WTC11 (cell line): ENCODE measurements at regions not wholly inside any gene's neighbourhood (a gene's known extent, or its start where the extent isn't known, plus 50 kb on each side); places are given as distances from the start of the nearest gene placed in this dataset.

Experiments
- ATAC-seq: fragments of 200-7000 bp; cut with Tn5 transposase; 2 replicates; pipeline ENCODE4 v1.10.0; 2021; ENCODE audit warnings: mild to moderate bottlenecking, moderate library complexity
- CTCF ChIA-PET: fragments of 300-600 bp; sonication (Branson Sonifier 250); formaldehyde crosslinking; loops from one replicate; lab custom pipeline; 2021; ENCODE audit warnings: antibody characterized with exemption; lab: Charles Lee
- POLR2A ChIA-PET: fragments of 350-600 bp; sonication (Branson Sonifier 250); formaldehyde crosslinking; loops from one replicate; lab custom pipeline; 2021; ENCODE audit warnings: antibody characterized with exemption; lab: Charles Lee
- DNase-seq: peaks from one replicate; pipeline ENCODE4 v3.0.0; 2021; ENCODE audit warnings: low spot score
- H3K27ac Mint-ChIP-seq: 2 replicates; pipeline ENCODE4 v1.8.0; 2021; ENCODE audit warnings: mixed read lengths
- H3K27me3 Mint-ChIP-seq: 2 replicates; pipeline ENCODE4 v1.8.0; 2021; ENCODE audit warnings: low read depth, mild to moderate bottlenecking, moderate library complexity, mixed read lengths
- H3K36me3 Mint-ChIP-seq: 2 replicates; pipeline ENCODE4 v1.8.0; 2021; ENCODE audit warnings: mixed read lengths
- H3K4me1 Mint-ChIP-seq: 2 replicates; pipeline ENCODE4 v1.8.0; 2022; ENCODE audit warnings: mixed read lengths
- H3K4me3 Mint-ChIP-seq: 2 replicates; pipeline ENCODE4 v1.8.0; 2021; ENCODE audit warnings: mild to moderate bottlenecking, moderate library complexity, mixed read lengths
- H3K9me3 Mint-ChIP-seq: 2 replicates; pipeline ENCODE4 v1.8.0; 2021; ENCODE audit warnings: mixed read lengths
- CBFB ChIP-seq: sonication (generic); formaldehyde crosslinking; IDR thresholded peaks from 2 replicates; pipeline ENCODE4 v1.8.1; 2022; ENCODE audit warnings: mild to moderate bottlenecking, low read depth, missing genetic modification reagents
- CTCF ChIP-seq: fragments of 200-600 bp; IDR thresholded peaks from 2 replicates; pipeline ENCODE4 v1.8.0; 2022; ENCODE audit warnings: antibody characterized with exemption
- ELF4 ChIP-seq: sonication (generic); formaldehyde crosslinking; IDR thresholded peaks from 2 replicates; pipeline ENCODE4 v1.8.1; 2022; ENCODE audit warnings: low read depth, mild to moderate bottlenecking, moderate library complexity, missing genetic modification reagents
- GTF2I ChIP-seq: fragments of 250-450 bp; sonication (Bioruptor Pico); conservative IDR thresholded peaks from 2 replicates; pipeline ENCODE4 v1.4.0; 2021; ENCODE audit warnings: mild to moderate bottlenecking
- MYBL2 ChIP-seq: sonication (generic); formaldehyde crosslinking; IDR thresholded peaks from 2 replicates; pipeline ENCODE4 v1.8.1; 2023; ENCODE audit warnings: mild to moderate bottlenecking, moderate library complexity, missing genetic modification reagents
- NR2C2 ChIP-seq: sonication (generic); formaldehyde crosslinking; IDR thresholded peaks from 2 replicates; pipeline ENCODE4 v1.8.0; 2022; ENCODE audit warnings: mild to moderate bottlenecking, missing genetic modification reagents
- NR3C1 ChIP-seq: sonication (generic); formaldehyde crosslinking; conservative IDR thresholded peaks from 2 replicates; pipeline ENCODE4 v1.8.1; 2023; ENCODE audit warnings: low read depth, mild to moderate bottlenecking, missing genetic modification reagents
- OVOL2 ChIP-seq: fragments of 250-450 bp; sonication (Bioruptor Pico); IDR thresholded peaks from 2 replicates; pipeline ENCODE4 v1.9.0; 2021; ENCODE audit warnings: mild to moderate bottlenecking, borderline replicate concordance
- TP53 ChIP-seq: sonication (generic); formaldehyde crosslinking; IDR thresholded peaks from 2 replicates; pipeline ENCODE4 v1.8.1; 2023; ENCODE audit warnings: mild to moderate bottlenecking, missing genetic modification reagents
- ZBTB21 ChIP-seq: sonication (generic); formaldehyde crosslinking; IDR thresholded peaks from 2 replicates; pipeline ENCODE4 v1.8.1; 2023; ENCODE audit warnings: mild to moderate bottlenecking, missing genetic modification reagents, borderline replicate concordance
- ZNF219 ChIP-seq: sonication (generic); formaldehyde crosslinking; IDR thresholded peaks from 2 replicates; pipeline ENCODE4 v1.8.0; 2023; ENCODE audit warnings: missing genetic modification reagents, mild to moderate bottlenecking, borderline replicate concordance
- ZNF423 ChIP-seq: fragments of 250-450 bp; sonication (Bioruptor Pico); IDR thresholded peaks from 2 replicates; pipeline ENCODE4 v2.1.2; 2022; ENCODE audit warnings: mild to moderate bottlenecking, moderate library complexity
- ZNF671 ChIP-seq: fragments of 250-450 bp; sonication (Bioruptor Pico); IDR thresholded peaks from 2 replicates; pipeline ENCODE4 v1.8.0; 2021; ENCODE audit warnings: mild to moderate bottlenecking
- TF ChIP-seq, protein P1 (sequence below): sonication (generic); formaldehyde crosslinking; conservative IDR thresholded peaks from 2 replicates; pipeline ENCODE4 v1.8.1; 2022; ENCODE audit warnings: mild to moderate bottlenecking, missing genetic modification reagents
- TF ChIP-seq, protein P2 (sequence below): sonication (generic); formaldehyde crosslinking; IDR thresholded peaks from 2 replicates; pipeline ENCODE4 v1.8.0; 2022; ENCODE audit warnings: mild to moderate bottlenecking, missing genetic modification reagents
- TF ChIP-seq, protein P3 (sequence below): sonication (generic); formaldehyde crosslinking; IDR thresholded peaks from 2 replicates; pipeline ENCODE4 v1.8.1; 2023; ENCODE audit warnings: mild to moderate bottlenecking, missing genetic modification reagents
- TF ChIP-seq, protein P4 (sequence below): sonication (generic); formaldehyde crosslinking; IDR thresholded peaks from 2 replicates; pipeline ENCODE4 v1.8.0; 2022; ENCODE audit warnings: missing genetic modification reagents
- TF ChIP-seq, protein P5 (sequence below): sonication (generic); formaldehyde crosslinking; IDR thresholded peaks from 2 replicates; pipeline ENCODE4 v1.8.1; 2023; ENCODE audit warnings: mild to moderate bottlenecking, missing genetic modification reagents, borderline replicate concordance

DNA sequence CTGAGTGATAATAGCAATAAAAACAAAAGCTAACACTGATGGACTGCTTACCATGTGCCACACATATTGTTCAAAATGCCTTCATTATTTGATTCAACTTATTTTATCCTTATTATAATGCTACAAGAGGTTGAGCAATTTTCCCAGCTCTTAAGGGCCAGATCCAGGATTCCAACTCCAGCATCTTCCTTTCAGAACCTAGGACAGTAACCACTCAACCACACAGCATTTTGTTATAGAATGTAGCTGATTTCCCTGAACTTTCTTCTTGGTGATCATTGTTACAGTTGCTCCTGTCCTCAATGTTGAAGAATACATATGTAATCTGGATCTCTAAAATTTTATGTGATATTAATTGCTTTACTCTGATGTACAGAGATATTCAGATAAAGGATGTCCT, 341.7 kb downstream of the PIK3C3 start:
- POLR2A ChIA-PET: no interaction called here
- H3K4me3 Mint-ChIP-seq: no peak overlapping the region
- no peak for ATAC-seq
- CTCF ChIA-PET: interaction anchor here (0.6 to 0.8 kb wide), 2 partner anchors 707 to 1124 kb away, joined by 3 to 7 read pairs; no protein-coding TSS in a partner anchor
- H3K4me1 Mint-ChIP-seq: peaks cover 11% of the 10 kb centered on the region
- no peak overlapping the region for H3K27ac Mint-ChIP-seq
- 0 out of 2 replicates have a peak, but pooled peaks cover 3% of the 10 kb centered on the region for H3K36me3 Mint-ChIP-seq
- no peak for DNase-seq
- TF ChIP-seq ZNF219 (CRISPR knock-in tag) (no peak), GTF2I (CRISPR knock-in tag) (no peak), MYBL2 (CRISPR knock-in tag) (no peak), ZNF423 (CRISPR knock-in tag) (no peak), CBFB (CRISPR knock-in tag) (no peak), ZBTB21 (CRISPR knock-in tag) (no peak), TP53 (CRISPR knock-in tag) (no peak), NR2C2 (CRISPR knock-in tag) (no peak), NR3C1 (CRISPR knock-in tag) (no peak), ELF4 (CRISPR knock-in tag) (no peak), ZNF671 (CRISPR knock-in tag) (no peak)
- TF ChIP-seq, protein P1, sequence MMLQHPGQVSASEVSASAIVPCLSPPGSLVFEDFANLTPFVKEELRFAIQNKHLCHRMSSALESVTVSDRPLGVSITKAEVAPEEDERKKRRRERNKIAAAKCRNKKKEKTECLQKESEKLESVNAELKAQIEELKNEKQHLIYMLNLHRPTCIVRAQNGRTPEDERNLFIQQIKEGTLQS (CRISPR knock-in tag): no peak
- TF ChIP-seq, protein P2, sequence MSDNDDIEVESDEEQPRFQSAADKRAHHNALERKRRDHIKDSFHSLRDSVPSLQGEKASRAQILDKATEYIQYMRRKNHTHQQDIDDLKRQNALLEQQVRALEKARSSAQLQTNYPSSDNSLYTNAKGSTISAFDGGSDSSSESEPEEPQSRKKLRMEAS (CRISPR knock-in tag): no peak
- TF ChIP-seq, protein P3, sequence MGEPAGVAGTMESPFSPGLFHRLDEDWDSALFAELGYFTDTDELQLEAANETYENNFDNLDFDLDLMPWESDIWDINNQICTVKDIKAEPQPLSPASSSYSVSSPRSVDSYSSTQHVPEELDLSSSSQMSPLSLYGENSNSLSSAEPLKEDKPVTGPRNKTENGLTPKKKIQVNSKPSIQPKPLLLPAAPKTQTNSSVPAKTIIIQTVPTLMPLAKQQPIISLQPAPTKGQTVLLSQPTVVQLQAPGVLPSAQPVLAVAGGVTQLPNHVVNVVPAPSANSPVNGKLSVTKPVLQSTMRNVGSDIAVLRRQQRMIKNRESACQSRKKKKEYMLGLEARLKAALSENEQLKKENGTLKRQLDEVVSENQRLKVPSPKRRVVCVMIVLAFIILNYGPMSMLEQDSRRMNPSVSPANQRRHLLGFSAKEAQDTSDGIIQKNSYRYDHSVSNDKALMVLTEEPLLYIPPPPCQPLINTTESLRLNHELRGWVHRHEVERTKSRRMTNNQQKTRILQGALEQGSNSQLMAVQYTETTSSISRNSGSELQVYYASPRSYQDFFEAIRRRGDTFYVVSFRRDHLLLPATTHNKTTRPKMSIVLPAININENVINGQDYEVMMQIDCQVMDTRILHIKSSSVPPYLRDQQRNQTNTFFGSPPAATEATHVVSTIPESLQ (CRISPR knock-in tag): no peak
- TF ChIP-seq, protein P4, sequence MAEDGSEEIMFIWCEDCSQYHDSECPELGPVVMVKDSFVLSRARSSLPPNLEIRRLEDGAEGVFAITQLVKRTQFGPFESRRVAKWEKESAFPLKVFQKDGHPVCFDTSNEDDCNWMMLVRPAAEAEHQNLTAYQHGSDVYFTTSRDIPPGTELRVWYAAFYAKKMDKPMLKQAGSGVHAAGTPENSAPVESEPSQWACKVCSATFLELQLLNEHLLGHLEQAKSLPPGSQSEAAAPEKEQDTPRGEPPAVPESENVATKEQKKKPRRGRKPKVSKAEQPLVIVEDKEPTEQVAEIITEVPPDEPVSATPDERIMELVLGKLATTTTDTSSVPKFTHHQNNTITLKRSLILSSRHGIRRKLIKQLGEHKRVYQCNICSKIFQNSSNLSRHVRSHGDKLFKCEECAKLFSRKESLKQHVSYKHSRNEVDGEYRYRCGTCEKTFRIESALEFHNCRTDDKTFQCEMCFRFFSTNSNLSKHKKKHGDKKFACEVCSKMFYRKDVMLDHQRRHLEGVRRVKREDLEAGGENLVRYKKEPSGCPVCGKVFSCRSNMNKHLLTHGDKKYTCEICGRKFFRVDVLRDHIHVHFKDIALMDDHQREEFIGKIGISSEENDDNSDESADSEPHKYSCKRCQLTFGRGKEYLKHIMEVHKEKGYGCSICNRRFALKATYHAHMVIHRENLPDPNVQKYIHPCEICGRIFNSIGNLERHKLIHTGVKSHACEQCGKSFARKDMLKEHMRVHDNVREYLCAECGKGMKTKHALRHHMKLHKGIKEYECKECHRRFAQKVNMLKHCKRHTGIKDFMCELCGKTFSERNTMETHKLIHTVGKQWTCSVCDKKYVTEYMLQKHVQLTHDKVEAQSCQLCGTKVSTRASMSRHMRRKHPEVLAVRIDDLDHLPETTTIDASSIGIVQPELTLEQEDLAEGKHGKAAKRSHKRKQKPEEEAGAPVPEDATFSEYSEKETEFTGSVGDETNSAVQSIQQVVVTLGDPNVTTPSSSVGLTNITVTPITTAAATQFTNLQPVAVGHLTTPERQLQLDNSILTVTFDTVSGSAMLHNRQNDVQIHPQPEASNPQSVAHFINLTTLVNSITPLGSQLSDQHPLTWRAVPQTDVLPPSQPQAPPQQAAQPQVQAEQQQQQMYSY: no peak
- peaks cover 6% of the 10 kb centered on the region for H3K9me3 Mint-ChIP-seq
- no peaks in the 10 kb centered on the region for H3K27me3 Mint-ChIP-seq

- CTCF ChIA-PET: interaction anchor here (0.6 to 2.0 kb wide), 11 partner anchors 9 to 1124 kb away, joined by 3 to 11 read pairs (median 3); partner anchors contain the start of gene SYT4
- Mint-ChIP-seq H3K4me1 (peaks cover 11% of the 10 kb centered on the region), H3K4me3 (no peak overlapping the region), H3K36me3 (no peaks in the 10 kb centered on the region), H3K27ac (no peak overlapping the region), H3K9me3 (no peaks in the 10 kb centered on the region), H3K27me3 (no peaks in the 10 kb centered on the region)
- POLR2A ChIA-PET: interaction anchor here (0.7 kb wide), 1 partner anchor 1073 kb away, joined by 3 read pairs; no protein-coding TSS in a partner anchor
- ATAC-seq: peak; percentile 88
- peak; percentile 80 for DNase-seq
- peak; percentile 82 for TF ChIP-seq CTCF
- no peak for TF ChIP-seq OVOL2
- TF ChIP-seq, protein P5, sequence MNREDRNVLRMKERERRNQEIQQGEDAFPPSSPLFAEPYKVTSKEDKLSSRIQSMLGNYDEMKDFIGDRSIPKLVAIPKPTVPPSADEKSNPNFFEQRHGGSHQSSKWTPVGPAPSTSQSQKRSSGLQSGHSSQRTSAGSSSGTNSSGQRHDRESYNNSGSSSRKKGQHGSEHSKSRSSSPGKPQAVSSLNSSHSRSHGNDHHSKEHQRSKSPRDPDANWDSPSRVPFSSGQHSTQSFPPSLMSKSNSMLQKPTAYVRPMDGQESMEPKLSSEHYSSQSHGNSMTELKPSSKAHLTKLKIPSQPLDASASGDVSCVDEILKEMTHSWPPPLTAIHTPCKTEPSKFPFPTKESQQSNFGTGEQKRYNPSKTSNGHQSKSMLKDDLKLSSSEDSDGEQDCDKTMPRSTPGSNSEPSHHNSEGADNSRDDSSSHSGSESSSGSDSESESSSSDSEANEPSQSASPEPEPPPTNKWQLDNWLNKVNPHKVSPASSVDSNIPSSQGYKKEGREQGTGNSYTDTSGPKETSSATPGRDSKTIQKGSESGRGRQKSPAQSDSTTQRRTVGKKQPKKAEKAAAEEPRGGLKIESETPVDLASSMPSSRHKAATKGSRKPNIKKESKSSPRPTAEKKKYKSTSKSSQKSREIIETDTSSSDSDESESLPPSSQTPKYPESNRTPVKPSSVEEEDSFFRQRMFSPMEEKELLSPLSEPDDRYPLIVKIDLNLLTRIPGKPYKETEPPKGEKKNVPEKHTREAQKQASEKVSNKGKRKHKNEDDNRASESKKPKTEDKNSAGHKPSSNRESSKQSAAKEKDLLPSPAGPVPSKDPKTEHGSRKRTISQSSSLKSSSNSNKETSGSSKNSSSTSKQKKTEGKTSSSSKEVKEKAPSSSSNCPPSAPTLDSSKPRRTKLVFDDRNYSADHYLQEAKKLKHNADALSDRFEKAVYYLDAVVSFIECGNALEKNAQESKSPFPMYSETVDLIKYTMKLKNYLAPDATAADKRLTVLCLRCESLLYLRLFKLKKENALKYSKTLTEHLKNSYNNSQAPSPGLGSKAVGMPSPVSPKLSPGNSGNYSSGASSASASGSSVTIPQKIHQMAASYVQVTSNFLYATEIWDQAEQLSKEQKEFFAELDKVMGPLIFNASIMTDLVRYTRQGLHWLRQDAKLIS (CRISPR knock-in tag): peak; percentile 6; the same call in 1 of the 2 replicates
Measured at GRCh38 chr18:42298759-42299675, 344.0 kb downstream of the PIK3C3 start.
